MCF 10A (cell line): ENCODE measurements at regions not wholly inside any gene's neighbourhood (a gene's known extent, or its start where the extent isn't known, plus 50 kb on each side); places are given as distances from the start of the nearest gene placed in this dataset.

ENCODE experiments used
- BruUV-seq: library from RNA; stranded (reverse); fragments of 400-500 nt; replicated peaks from 2 replicates; lab custom pipeline; 2021; lab: Mats Ljungman, UMichigan
- CTCF ChIA-PET: fragments of 300-600 bp; sonication (Branson Sonifier 250); formaldehyde crosslinking; extraction: SDS; loops from one replicate; lab custom pipeline; 2021; ENCODE audit warnings: antibody characterized with exemption, inconsistent platforms; lab: Yijun Ruan, JAX
- POLR2A ChIA-PET: fragments of 300-600, 350-650 bp; sonication (Branson Sonifier 250); formaldehyde crosslinking; extraction: SDS; loops from one replicate; lab custom pipeline; 2020; ENCODE audit warnings: antibody characterized with exemption, inconsistent platforms; lab: Yijun Ruan, JAX
- DNase-seq: peaks from one replicate; pipeline ENCODE4 v3.0.0-alpha.2; 2018; ENCODE audit not compliant: unreplicated experiment
- H3K27ac Mint-ChIP-seq: one replicate; pipeline ENCODE4 v1.8.0; 2022; ENCODE audit warnings: mild to moderate bottlenecking, low read depth, mixed read lengths; ENCODE audit not compliant: unreplicated experiment
- H3K27me3 Mint-ChIP-seq: one replicate; pipeline ENCODE4 v1.8.0; 2022; ENCODE audit warnings: mixed read lengths; ENCODE audit not compliant: insufficient read depth, unreplicated experiment
- H3K36me3 Mint-ChIP-seq: one replicate; pipeline ENCODE4 v1.8.0; 2022; ENCODE audit warnings: mild to moderate bottlenecking, moderate library complexity, mixed read lengths; ENCODE audit not compliant: insufficient read depth, unreplicated experiment
- H3K4me1 Mint-ChIP-seq: one replicate; pipeline ENCODE4 v1.8.0; 2022; ENCODE audit warnings: mixed read lengths; ENCODE audit not compliant: insufficient read depth, unreplicated experiment
- H3K4me3 Mint-ChIP-seq: one replicate; pipeline ENCODE4 v1.8.0; 2022; ENCODE audit warnings: mild to moderate bottlenecking, moderate library complexity, mixed read lengths; ENCODE audit not compliant: unreplicated experiment
- H3K9me3 Mint-ChIP-seq: one replicate; pipeline ENCODE4 v1.8.0; 2022; ENCODE audit warnings: mixed read lengths; ENCODE audit not compliant: unreplicated experiment
- CTCF ChIP-seq: fragments of 200-600 bp; IDR thresholded peaks from one replicate; pipeline ENCODE4 v1.8.0; 2022; ENCODE audit warnings: antibody characterized with exemption, mild to moderate bottlenecking; ENCODE audit not compliant: unreplicated experiment
- intact Hi-C: fragments of 100-400 bp; cut with micrococcal nuclease; formaldehyde crosslinking; loops from 2 replicates; pipeline ENCODE4 v1.14.1; 2022

GRCh38 chr18:24979235-24979634, 372.7 kb downstream of the ZNF521 start:
- CTCF ChIA-PET, result no interaction called here
- no peaks in the 10 kb centered on the region for H3K9me3 Mint-ChIP-seq
- TF ChIP-seq CTCF, result no peak
- POLR2A ChIA-PET, result no interaction called here
- no peak overlapping the region for H3K4me3 Mint-ChIP-seq
- DNase-seq, result no peak
- no TSS peak for BruUV-seq
- H3K36me3 Mint-ChIP-seq, result no peaks in the 10 kb centered on the region
- no peaks in the 10 kb centered on the region for H3K4me1 Mint-ChIP-seq
- intact Hi-C loops, result no loop called here
- no peaks in the 10 kb centered on the region for H3K27me3 Mint-ChIP-seq
- no peak overlapping the region for H3K27ac Mint-ChIP-seq

GRCh38 chr18:24982831-24983230, 369.1 kb downstream of the ZNF521 start:
- no peak overlapping the region for H3K4me3 Mint-ChIP-seq
- H3K9me3 Mint-ChIP-seq, result peaks cover 6% of the 10 kb centered on the region
- CTCF ChIA-PET, result no interaction called here
- no TSS peak for BruUV-seq
- no peak for DNase-seq
- H3K27ac Mint-ChIP-seq, result no peak overlapping the region
- no peaks in the 10 kb centered on the region for H3K36me3 Mint-ChIP-seq
- H3K27me3 Mint-ChIP-seq, result no peaks in the 10 kb centered on the region
- no peaks in the 10 kb centered on the region for H3K4me1 Mint-ChIP-seq
- POLR2A ChIA-PET, result no interaction called here
- intact Hi-C loops, result no loop called here
- no peak for TF ChIP-seq CTCF

- Mint-ChIP-seq H3K27me3 (no peaks in the 10 kb centered on the region), H3K9me3 (peaks cover 6% of the 10 kb centered on the region), H3K27ac (no peak overlapping the region), H3K36me3 (no peaks in the 10 kb centered on the region), H3K4me3 (no peak overlapping the region), H3K4me1 (no peaks in the 10 kb centered on the region)
- no TSS peak for BruUV-seq
- CTCF ChIA-PET, result no interaction called here
- POLR2A ChIA-PET, result no interaction called here
- no peak for TF ChIP-seq CTCF
- intact Hi-C loops, result no loop called here
- DNase-seq, result no peak
These were observed 368.3 kb downstream of the ZNF521 start for GRCh38 chr18:24983566-24984139.

GRCh38 chr18:24985586-24985985, 366.4 kb downstream of the ZNF521 start:
- Mint-ChIP-seq H3K4me3 (no peak overlapping the region), H3K9me3 (peaks cover 19% of the 10 kb centered on the region), H3K36me3 (no peaks in the 10 kb centered on the region), H3K4me1 (no peaks in the 10 kb centered on the region), H3K27me3 (no peaks in the 10 kb centered on the region), H3K27ac (no peak overlapping the region)
- intact Hi-C loops, result no loop called here
- no peak for DNase-seq
- CTCF ChIA-PET, result no interaction called here
- no TSS peak for BruUV-seq
- POLR2A ChIA-PET, result no interaction called here
- TF ChIP-seq CTCF, result no peak
